SH-SY5Y (cell line): ENCODE measurements at regions not wholly inside any gene's neighbourhood (a gene's known extent, or its start where the extent isn't known, plus 50 kb on each side); places are given as distances from the start of the nearest gene placed in this dataset.

Experiments used
- GATA2 ChIP-seq: IDR thresholded peaks from 2 replicates; pipeline ENCODE4 v1.6.1; 2011; ENCODE audit warnings: mild to moderate bottlenecking, low read depth, low read length
- GATA3 ChIP-seq: IDR thresholded peaks from 2 replicates; pipeline ENCODE4 v1.6.1; 2011; ENCODE audit warnings: low read depth, mild to moderate bottlenecking, low read length, moderate library complexity

DNA sequence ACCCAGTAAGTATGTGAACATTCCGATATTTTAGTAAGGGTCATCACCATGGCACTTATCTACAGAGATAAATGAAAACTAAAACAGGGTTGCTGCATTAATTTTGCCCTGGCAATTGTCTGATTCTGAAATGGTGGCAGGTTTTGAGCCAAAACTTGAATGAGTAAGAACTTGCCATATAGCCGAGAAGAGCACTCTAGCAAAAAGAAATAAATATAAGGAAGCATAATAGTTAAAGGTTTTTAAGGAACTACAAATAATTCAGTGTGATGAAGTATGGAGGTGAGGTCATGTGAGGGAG, 68.5 kb upstream of the BTN3A2 start:
- TF ChIP-seq GATA2 (no peak), GATA3 (no peak)

DNA sequence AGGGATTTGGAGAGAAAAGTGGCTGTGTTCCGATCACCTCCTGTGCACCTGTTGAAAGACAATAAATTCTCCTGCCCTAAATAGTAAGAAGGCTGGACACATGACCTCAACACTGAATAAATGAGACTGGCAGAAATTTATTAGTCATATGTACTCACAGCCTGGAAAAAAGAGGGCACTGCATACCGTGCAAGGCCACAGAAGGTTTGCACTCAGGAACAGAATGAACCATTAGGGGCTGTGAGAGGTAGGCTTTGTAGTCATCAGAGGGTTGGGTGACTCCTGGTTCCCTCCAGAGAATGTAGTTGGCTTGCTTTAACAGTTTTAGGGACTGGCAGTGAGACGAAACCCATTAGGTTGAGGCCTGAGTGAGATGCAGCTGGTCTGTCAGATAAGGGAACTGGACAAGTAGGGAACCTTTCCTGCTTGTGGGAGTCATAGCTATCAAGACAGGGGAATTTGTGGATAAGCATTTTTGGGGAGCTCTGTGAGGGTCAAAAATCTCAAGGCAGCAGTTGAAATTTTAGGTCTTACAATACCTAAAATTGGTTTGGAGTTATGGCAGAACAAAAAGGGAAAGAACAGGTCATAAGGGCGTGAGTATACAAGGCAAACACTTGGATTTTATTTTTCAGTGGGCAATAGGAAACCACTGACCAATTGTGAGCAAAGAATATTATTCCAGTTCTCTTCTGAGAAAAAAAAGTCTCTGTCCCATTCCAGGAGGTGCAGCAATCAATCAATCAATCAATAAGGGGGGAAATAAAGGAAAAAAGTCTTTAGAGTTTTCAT, 67.9 kb upstream of the BTN3A2 start:
- TF ChIP-seq GATA3 = no peak
- no peak for TF ChIP-seq GATA2

- TF ChIP-seq GATA3 = no peak
- no peak for TF ChIP-seq GATA2
These were observed 65.5 kb upstream of the BTN3A2 start for GRCh38 chr6:26299286-26300042.

GRCh38 chr6:26300043-26300331, 65.0 kb upstream of the BTN3A2 start:
- TF ChIP-seq GATA2 = no peak
- TF ChIP-seq GATA3 = no peak

DNA sequence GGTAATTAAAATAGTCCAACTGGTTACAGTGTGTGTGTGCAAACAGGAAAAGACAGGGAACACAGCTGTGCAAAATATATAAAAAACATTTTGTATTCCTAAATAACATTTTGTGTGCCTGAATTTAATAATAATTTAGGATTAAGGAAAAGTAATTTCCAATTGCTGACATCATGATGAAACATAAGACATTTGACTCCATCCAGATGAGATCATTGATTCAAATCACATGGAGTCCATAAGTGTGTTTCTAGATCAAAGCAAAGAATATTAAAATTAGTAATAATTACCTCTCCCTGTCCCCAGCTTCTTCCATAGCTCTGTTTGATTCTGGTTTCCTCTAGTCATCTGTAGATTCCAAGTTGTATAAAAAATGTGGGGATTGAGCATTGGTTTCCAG, 64.6 kb upstream of the BTN3A2 start:
- TF ChIP-seq GATA3 = no peak
- no peak for TF ChIP-seq GATA2

GRCh38 chr6:26300828-26301227, 64.2 kb upstream of the BTN3A2 start:
- TF ChIP-seq GATA2 (no peak), GATA3 (no peak)

DNA sequence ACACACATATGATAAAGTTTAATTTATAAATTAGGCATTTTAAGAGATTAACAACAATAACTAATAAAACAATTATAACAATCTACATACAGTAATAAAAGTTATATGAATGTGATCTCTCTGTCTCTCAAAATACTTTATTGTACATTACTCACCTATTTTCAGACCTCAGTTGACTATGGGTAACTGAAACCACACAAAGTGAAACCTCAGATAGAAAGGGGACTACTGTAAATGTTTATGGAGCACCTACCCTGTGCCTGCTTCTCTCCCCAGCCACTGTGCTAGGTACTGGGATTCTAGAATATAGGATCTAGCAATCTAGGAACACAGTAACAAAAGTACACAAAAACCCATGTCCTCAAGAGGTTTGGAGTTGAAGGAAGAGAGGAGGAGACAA, 63.4 kb upstream of the BTN3A2 start:
- TF ChIP-seq GATA3 = no peak

DNA sequence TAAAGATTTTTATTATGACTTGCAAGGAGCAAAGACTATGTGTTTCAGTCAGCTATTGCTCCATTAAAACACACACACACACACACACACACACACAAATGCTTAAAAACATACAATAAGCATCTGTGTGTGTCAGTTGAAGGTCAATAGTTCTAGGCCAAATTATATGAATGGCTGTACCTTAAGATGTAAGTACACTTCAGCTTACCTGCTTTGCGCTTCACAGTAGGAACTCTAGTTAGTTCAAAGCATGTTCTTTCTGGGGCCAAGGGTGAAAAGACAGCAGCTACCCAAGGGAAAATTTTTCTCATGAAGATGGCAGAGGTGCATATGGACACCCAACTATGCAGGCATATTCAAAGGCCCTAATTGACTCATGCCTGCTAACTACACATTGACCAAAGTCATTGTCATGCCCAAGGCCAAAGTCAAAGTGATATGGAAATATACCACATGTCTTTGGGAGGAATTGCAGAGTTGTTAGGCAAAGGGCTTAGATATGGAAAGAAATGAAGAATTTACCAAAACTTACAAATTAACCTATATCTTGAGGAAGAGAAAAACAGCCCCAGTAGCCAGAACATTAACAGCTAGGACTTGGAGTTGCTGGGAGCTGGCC, 61.9 kb upstream of the BTN3A2 start:
- no peak for TF ChIP-seq GATA2
- no peak for TF ChIP-seq GATA3

- TF ChIP-seq GATA3 = no peak
- TF ChIP-seq GATA2 = no peak
These were observed 60.7 kb upstream of the BTN3A2 start for GRCh38 chr6:26304213-26304796.

- TF ChIP-seq GATA3 (no peak), GATA2 (no peak)
These were observed 60.0 kb upstream of the BTN3A2 start for GRCh38 chr6:26304797-26305640.

DNA sequence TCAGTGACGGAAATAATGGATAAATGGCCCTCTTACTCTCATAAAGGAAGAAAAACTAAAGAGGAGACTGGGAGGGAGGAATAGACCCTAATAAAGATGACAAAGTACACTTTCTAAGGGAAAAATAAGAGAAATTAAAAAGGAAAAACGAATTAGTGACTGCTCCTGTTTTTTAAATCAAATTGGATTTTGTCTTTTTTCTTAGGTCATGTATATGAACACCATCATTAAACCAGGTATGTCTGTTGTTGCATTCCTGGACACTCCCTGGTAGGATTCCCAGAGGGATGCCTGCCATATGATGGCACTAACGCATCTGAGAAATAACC, 59.4 kb upstream of the BTN3A2 start:
- no peak for TF ChIP-seq GATA2

DNA sequence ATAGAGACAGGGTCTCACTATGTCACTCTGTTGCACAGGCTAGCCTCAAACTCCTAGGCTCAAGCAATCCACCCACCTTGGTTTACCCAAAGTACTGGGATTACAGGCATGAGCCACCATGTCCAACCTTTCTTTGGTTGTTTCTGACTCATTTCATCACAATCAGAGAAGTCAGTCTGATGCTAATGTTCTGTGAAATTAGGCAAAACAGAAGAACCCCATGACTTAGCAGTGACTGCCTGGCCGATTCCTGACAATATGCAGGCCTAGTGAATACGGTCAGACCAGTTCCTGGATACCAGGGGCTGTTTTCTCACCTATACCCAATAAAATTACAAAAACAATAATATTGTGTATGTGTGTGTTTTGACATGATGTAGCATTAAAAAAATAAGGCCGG, 58.8 kb upstream of the BTN3A2 start:
- no peak for TF ChIP-seq GATA3
- no peak for TF ChIP-seq GATA2

GRCh38 chr6:26307850-26308249, 57.1 kb upstream of the BTN3A2 start:
- TF ChIP-seq GATA3 (no peak), GATA2 (no peak)

DNA sequence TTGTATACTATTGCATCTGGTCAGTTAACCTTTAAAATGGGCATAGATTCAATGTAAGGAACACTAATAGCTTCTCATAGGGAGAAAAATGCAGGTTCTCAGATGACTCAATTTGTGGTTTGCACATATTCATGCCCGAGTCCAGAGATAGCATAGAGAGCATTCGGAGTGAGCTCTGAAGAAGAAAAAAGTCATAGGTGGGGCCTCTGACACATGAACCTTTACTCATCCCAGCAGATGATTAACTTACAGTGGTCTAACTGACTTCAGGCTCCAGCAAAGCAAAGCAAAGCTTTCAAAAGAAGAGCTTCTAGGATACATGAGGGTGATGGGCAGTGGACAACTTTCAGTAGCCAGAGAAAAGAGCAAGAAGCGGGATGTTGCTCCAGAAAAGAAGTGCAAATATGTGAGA, 55.3 kb upstream of the BTN3A2 start:
- TF ChIP-seq GATA2 (no peak), GATA3 (no peak)
